Esophagus muscularis mucosa (tissue), 3 donors: ENCODE measurements at regions not wholly inside any gene's neighbourhood (a gene's known extent, or its start where the extent isn't known, plus 50 kb on each side); places are given as distances from the start of the nearest gene placed in this dataset.

ENCODE experiments used
- CTCF ChIP-seq, 3 experiments: fragments of 200-600 bp in 2 of 3; fragments of 450-650 bp in 1 of 3; sonication (generic) in 2 of 3; IDR thresholded peaks; one replicate each; pipeline ENCODE4 v1.5.1; 2017 to 2019; ENCODE audit warnings: antibody characterized with exemption in 3 of 3, mild to moderate bottlenecking in 2 of 3, moderate library complexity in 1 of 3
- POLR2A ChIP-seq: fragments of 450-650 bp; IDR thresholded peaks from one replicate; pipeline ENCODE4 v1.6.1; 2017; ENCODE audit warnings: antibody characterized with exemption, moderate library complexity, mild to moderate bottlenecking, low read depth
- POLR2AphosphoS5 ChIP-seq, 2 donors: sonication (generic); formaldehyde crosslinking; IDR thresholded peaks; one replicate each; pipeline ENCODE4 v1.6.1; 2017; ENCODE audit warnings: antibody characterized with exemption in 2 of 2

GRCh38 chr5:35464757-35465156 is 152.9 kb upstream of the SPEF2 start:
- TF ChIP-seq CTCF (IDR thresholded peaks at IDR 0.05) (no peak), POLR2A (no peak), POLR2AphosphoS5 (IDR thresholded peaks at IDR 0.05) (no peak)
